Epithelial cell of proximal tubule (primary cell): ENCODE measurements at regions not wholly inside any gene's neighbourhood (a gene's known extent, or its start where the extent isn't known, plus 50 kb on each side); places are given as distances from the start of the nearest gene placed in this dataset.

Experiments
- DNase-seq: peaks from one replicate; pipeline ENCODE4 v3.0.0-alpha.2; 2011; ENCODE audit warnings: low read depth
- H3K4me3 ChIP-seq: 2 replicates; pipeline ENCODE4 v1.5.1; 2011; ENCODE audit warnings: low read depth, mild to moderate bottlenecking, low read length
- CTCF ChIP-seq: conservative IDR thresholded peaks from 2 replicates; pipeline ENCODE4 v1.5.1; 2012; ENCODE audit warnings: low read depth, mild to moderate bottlenecking, low read length

- TF ChIP-seq CTCF: no peak
- no peak for DNase-seq
- no peak overlapping the region for H3K4me3 ChIP-seq
Observed at GRCh38 chr3:177979703-177980102, 556.5 kb upstream of the KCNMB2 start.

GRCh38 chr3:177981576-177981975 lies 554.7 kb upstream of the KCNMB2 start:
- TF ChIP-seq CTCF: no peak
- no peak for DNase-seq
- H3K4me3 ChIP-seq: no peak overlapping the region

- no peak for DNase-seq
- no peak overlapping the region for H3K4me3 ChIP-seq
- no peak for TF ChIP-seq CTCF
Observed at GRCh38 chr3:177982034-177982433, 554.2 kb upstream of the KCNMB2 start.

GRCh38 chr3:177983320-177983719 lies 552.9 kb upstream of the KCNMB2 start:
- no peak for TF ChIP-seq CTCF
- no peak overlapping the region for H3K4me3 ChIP-seq
- DNase-seq: no peak

- H3K4me3 ChIP-seq: no peak overlapping the region
- no peak for DNase-seq
- no peak for TF ChIP-seq CTCF
Observed at GRCh38 chr3:177992993-177993970, 543.0 kb upstream of the KCNMB2 start.

- no peak for DNase-seq
- no peak overlapping the region for H3K4me3 ChIP-seq
- no peak for TF ChIP-seq CTCF
Observed at GRCh38 chr3:177994976-177995375, 541.3 kb upstream of the KCNMB2 start.
